Activated T-helper 17 cell treated with anti-CD3 and anti-CD28 coated beads, Interleukin-2, amount 50 U/mL, for 72 hours (primary cell): ENCODE measurements at regions not wholly inside any gene's neighbourhood (a gene's known extent, or its start where the extent isn't known, plus 50 kb on each side); places are given as distances from the start of the nearest gene placed in this dataset.
"Not testable (repeated sequence)": the region's sequence is repeated elsewhere in the genome, so short reads cannot be mapped to it uniquely, and the experiment has no call there.

ENCODE experiments used
- ATAC-seq: fragments of 150-1000 bp; cut with Tn5 transposase; replicated peaks from 2 replicates; pipeline ENCODE4 v1.10.0; 2021; ENCODE audit warnings: mild to moderate bottlenecking, moderate library complexity
- H3K27ac Mint-ChIP-seq: one replicate; pipeline ENCODE4 v1.8.0; 2022; ENCODE audit warnings: mixed read lengths
- H3K27me3 Mint-ChIP-seq: one replicate; pipeline ENCODE4 v1.8.0; 2022; ENCODE audit warnings: mixed read lengths
- H3K36me3 Mint-ChIP-seq: one replicate; pipeline ENCODE4 v1.8.0; 2022; ENCODE audit warnings: low read depth, mild to moderate bottlenecking, mixed read lengths
- H3K4me1 Mint-ChIP-seq: one replicate; pipeline ENCODE4 v1.8.0; 2022; ENCODE audit warnings: mixed read lengths
- H3K4me3 Mint-ChIP-seq: one replicate; pipeline ENCODE4 v1.8.0; 2022; ENCODE audit warnings: mild to moderate bottlenecking, mixed read lengths
- H3K9me3 Mint-ChIP-seq: one replicate; pipeline ENCODE4 v1.8.0; 2022; ENCODE audit warnings: mixed read lengths

DNA sequence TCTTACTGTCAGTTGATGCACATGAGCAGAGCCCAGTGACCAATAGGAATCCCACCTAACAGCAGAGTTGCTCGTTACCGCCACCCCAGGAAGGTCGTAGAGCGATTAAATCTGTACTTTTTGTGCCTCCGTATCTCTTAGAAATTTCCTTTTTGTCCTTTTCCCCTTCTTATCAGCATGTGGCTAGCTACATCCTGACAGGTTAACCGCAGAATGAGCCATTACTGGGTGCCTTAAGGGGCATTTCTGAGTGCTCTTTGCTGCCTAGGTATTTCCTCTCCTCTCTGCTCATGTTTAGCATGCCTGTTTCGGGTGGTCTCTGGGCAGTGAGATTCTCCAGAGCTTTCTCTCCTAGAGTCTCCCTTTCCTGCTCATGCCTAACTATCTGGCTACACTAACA lies 530.5 kb downstream of the FAM133A start:
- H3K27ac Mint-ChIP-seq: no peak overlapping the region
- no peaks in the 10 kb centered on the region for H3K9me3 Mint-ChIP-seq

DNA sequence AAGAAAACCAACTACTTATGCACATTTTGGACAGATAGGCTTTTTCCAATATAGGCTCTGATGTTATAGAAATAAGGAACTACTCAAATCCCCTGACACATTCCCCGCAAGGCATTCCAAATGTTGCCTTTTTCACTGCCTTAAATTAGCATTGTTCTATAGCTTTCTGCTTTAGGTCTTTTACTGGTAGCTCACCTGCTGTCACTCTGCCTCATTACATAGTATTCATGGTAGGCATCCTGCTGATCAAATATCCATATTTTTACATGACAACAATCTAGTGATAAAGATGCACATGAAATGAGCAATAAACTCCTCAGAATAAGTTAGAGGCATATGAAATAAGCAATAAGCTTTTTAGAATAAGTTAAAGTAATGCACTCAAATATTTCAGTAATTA lies 542.7 kb downstream of the FAM133A start:
- Mint-ChIP-seq H3K9me3 (no peaks in the 10 kb centered on the region), H3K4me3 (no peak overlapping the region), H3K4me1 (no peaks in the 10 kb centered on the region), H3K36me3 (no peaks in the 10 kb centered on the region), H3K27me3 (no peaks in the 10 kb centered on the region), H3K27ac (no peak overlapping the region)
- ATAC-seq: no peak

More for the DNA sequence above, 530.5 kb downstream of the FAM133A start:
- no peak for ATAC-seq
- no peaks in the 10 kb centered on the region for H3K27me3 Mint-ChIP-seq
- no peak overlapping the region for H3K4me3 Mint-ChIP-seq
- no peaks in the 10 kb centered on the region for H3K4me1 Mint-ChIP-seq
- H3K36me3 Mint-ChIP-seq: no peaks in the 10 kb centered on the region

DNA sequence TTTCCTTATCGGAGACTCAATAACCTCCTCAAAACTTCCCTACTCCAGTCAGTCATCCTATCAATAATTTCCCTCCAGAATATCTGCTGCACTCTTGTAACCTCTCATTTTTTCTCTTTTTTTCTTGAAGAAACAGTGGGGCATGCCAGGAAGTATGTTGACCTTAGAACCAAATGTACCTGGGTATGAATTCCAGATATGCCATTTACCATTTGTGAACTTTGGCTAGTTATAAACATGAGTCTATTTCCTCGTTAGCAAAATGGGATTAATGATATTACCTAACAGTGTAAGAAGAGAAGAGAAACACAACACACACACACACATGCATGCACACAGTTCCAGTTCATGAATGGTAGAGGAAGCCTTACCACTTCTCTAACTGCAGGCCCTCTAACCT lies 578.2 kb downstream of the FAM133A start:
- Mint-ChIP-seq H3K27me3 (no peaks in the 10 kb centered on the region), H3K9me3 (peaks cover 5% of the 10 kb centered on the region), H3K4me1 (no peaks in the 10 kb centered on the region), H3K4me3 (no peak overlapping the region), H3K27ac (no peak overlapping the region), H3K36me3 (no peaks in the 10 kb centered on the region)
- ATAC-seq: no peak

DNA sequence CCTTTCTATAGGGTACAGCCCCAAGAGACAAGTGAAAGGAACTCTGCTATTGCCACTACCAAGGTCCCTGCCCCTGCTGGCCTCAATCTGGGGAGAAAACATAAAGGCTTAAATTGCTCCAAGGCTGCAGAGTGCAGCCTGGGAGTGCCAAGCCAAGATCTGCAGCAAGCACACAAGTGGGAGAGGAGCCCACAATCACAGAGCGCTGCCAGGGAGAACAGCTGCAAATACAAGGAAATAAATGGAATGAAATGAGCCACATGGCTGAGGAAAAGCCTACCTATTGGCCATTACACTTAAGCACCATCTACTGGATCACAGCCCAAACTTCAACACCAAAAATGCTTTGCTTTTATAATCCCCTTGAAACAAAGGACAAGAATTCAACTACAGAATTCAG lies 582.4 kb downstream of the FAM133A start:
- no peaks in the 10 kb centered on the region for H3K4me1 Mint-ChIP-seq
- no peaks in the 10 kb centered on the region for H3K36me3 Mint-ChIP-seq
- no peak overlapping the region for H3K4me3 Mint-ChIP-seq
- H3K27me3 Mint-ChIP-seq: no peaks in the 10 kb centered on the region
- H3K27ac Mint-ChIP-seq: no peak overlapping the region
- peaks cover 5% of the 10 kb centered on the region for H3K9me3 Mint-ChIP-seq
- no peak for ATAC-seq

DNA sequence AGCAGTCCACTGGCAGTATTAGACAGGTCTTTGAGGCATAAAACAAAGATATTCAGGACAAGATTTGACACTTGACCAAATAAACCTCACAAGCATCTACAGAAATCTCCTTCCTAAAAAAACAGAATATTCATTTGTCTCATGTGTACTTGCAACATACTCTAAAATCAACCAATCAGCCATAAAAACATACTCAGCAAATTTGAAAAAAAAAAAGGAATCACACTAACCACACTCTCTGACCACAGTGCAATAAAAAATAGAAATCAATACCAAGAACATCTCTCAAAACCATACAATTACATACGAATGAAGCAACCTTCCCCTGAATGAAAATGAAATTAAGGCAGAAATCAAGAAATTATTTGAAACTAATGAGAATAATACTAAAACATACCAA lies 591.3 kb downstream of the FAM133A start:
- Mint-ChIP-seq H3K27ac (no peak overlapping the region), H3K4me3 (no peak overlapping the region), H3K27me3 (no peaks in the 10 kb centered on the region), H3K4me1 (no peaks in the 10 kb centered on the region), H3K9me3 (no peaks in the 10 kb centered on the region), H3K36me3 (no peaks in the 10 kb centered on the region)
- no peak for ATAC-seq

DNA sequence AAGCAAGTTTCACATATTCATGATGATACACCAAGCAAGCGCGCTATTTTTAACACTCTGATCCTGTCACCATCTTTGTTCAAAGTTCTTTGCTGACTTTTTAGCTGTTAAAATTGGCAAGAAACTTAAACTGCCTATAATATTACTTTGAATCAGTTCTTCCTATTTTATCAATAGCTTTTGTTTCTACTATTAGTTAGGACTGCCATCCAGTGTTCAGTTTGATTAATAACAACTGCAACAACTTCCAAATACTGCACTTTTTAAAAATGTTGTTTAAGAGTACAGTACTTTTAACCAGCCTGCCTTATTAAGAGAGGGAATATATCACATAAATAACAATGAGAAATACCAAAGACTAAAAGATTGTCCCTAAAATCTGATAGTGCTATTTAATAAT lies 614.3 kb downstream of the FAM133A start:
- H3K4me3 Mint-ChIP-seq: no peak overlapping the region
- H3K36me3 Mint-ChIP-seq: no peaks in the 10 kb centered on the region

DNA sequence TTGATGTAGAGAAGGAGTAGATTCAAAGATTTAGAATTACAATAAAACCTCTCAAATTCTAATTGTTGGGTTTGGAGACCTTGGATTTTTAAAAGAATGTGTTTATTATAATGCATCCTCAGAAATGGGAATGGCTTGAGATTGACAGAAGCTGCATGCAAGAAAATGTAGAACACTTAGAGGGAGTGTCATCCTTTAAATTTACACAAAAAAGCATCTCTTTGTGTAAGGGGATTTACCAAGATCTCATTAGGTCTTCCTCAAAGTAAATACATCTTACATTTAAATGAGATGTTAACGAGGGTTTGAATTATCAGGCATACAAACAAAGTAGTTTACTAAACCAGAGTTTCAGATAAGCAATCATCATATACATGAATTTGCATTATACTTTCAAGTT lies 615.0 kb downstream of the FAM133A start:
- no peaks in the 10 kb centered on the region for H3K27me3 Mint-ChIP-seq
- no peak overlapping the region for H3K27ac Mint-ChIP-seq
- no peaks in the 10 kb centered on the region for H3K4me1 Mint-ChIP-seq

More for the DNA sequence above, 614.3 kb downstream of the FAM133A start:
- Mint-ChIP-seq H3K27me3 (no peaks in the 10 kb centered on the region), H3K27ac (no peak overlapping the region), H3K9me3 (no peaks in the 10 kb centered on the region), H3K4me1 (no peaks in the 10 kb centered on the region)
- ATAC-seq: no peak

DNA sequence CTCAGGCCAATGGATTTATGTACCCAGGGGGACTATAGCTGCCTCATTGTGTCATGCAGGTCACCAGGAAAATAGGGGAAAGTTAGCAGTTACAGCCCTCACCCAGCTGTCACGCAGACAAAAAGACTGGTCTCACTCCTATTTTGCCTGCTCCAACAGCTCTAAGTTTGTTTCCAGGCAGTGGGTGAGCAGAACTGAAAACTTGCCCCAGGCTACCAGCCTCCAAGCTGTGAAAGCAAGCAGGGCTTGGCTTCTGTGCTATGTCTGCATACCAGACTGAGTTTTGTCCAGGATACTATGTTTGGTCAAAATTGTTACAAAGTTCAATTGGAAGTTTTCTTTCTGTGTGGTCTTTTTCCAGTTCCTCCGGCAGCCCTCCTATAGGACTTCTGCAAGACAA lies 628.4 kb downstream of the FAM133A start:
- Mint-ChIP-seq H3K4me1 (no peaks in the 10 kb centered on the region), H3K27ac (no peak overlapping the region), H3K4me3 (no peak overlapping the region), H3K27me3 (no peaks in the 10 kb centered on the region), H3K36me3 (no peaks in the 10 kb centered on the region), H3K9me3 (no peaks in the 10 kb centered on the region)
- no peak for ATAC-seq

More for the DNA sequence above, 615.0 kb downstream of the FAM133A start:
- Mint-ChIP-seq H3K9me3 (no peaks in the 10 kb centered on the region), H3K4me3 (no peak overlapping the region), H3K36me3 (no peaks in the 10 kb centered on the region)
- ATAC-seq: no peak

DNA sequence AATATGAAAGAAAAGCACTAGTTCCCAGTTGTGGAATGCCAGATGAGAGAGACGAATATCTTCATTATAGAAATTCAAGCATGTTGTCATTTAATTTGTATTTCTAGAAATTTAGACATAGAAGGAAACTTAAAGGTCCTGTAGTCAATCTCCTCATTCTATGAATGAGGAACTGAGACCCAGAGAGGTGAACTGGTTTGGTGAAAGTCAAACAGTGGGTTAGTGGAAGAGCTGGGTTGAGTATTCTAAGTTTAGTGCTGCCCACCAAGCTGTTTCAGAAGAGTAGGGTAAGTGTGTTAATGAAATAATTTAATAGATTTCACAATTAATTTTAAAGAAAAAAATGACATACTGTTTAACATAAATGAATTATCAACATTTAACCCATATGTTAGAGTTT lies 655.2 kb downstream of the FAM133A start:
- no peaks in the 10 kb centered on the region for H3K9me3 Mint-ChIP-seq
- H3K27ac Mint-ChIP-seq: no peak overlapping the region
- no peaks in the 10 kb centered on the region for H3K4me1 Mint-ChIP-seq
- no peak for ATAC-seq
- no peaks in the 10 kb centered on the region for H3K27me3 Mint-ChIP-seq
- H3K36me3 Mint-ChIP-seq: no peaks in the 10 kb centered on the region
- H3K4me3 Mint-ChIP-seq: no peak overlapping the region

DNA sequence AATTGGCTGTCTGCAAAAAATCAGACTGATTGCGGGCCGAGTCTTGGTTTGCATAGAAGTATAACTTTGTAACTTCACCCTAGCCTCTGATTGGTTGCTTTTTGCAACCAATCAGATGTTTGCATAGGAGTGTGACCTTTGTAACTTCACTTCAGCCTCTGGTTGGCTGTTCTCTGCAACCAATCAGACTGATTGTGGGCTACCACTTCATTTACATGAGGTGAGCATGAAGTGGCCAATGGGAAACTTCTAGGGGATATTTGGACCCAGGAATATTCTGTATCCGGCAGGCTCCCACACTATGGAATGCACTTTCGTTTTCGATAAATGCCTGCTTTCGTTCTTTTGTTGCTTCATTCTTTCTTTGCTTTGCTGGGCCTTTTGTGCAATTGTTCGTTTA lies 667.7 kb downstream of the FAM133A start:
- H3K36me3 Mint-ChIP-seq, ATAC-seq, H3K4me3 Mint-ChIP-seq, H3K9me3 Mint-ChIP-seq, H3K4me1 Mint-ChIP-seq, H3K27me3 Mint-ChIP-seq, H3K27ac Mint-ChIP-seq: not testable (repeated sequence)

DNA sequence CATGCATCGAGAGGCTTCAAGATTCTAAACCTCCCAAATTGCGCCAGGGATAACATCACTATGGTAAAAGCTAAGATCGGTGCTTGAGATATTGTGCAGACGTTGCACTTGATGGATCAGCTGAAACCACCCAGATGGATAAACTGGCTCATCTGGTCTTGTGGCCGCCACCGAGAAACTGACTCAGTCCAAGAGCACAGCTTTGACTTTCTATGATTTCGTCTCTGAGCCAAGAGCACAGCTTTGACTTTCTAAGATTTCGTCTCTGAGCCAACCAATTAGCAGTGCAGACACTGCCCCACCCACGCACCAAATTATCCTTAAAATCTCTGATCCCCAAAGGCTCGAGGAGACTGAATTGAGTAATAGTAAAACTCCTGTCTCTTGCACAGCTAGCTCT lies 687.2 kb downstream of the FAM133A start:
- ATAC-seq: no peak
- H3K27ac Mint-ChIP-seq: no peak overlapping the region
- H3K4me3 Mint-ChIP-seq: no peak overlapping the region
- no peaks in the 10 kb centered on the region for H3K36me3 Mint-ChIP-seq
- peaks cover 4% of the 10 kb centered on the region for H3K9me3 Mint-ChIP-seq
- H3K27me3 Mint-ChIP-seq: no peaks in the 10 kb centered on the region
- no peaks in the 10 kb centered on the region for H3K4me1 Mint-ChIP-seq

DNA sequence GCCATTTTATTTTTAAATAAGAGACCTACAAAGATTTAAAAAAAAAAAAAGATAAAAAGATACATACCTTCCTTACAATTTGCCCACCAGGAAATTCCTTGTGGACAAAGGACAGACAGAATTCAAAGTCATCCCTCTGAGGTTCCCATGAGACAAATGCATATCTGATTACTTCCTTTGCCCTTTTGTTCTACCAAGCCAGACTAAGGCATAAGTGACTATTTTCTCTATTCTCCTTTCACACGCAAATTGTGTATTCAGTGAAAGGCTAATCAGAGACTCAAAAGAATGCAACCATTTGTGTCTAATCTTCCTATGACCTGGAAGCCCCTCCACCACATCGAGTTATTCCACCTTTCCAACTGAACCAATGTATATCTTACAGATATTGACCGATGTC lies 691.7 kb downstream of the FAM133A start:
- Mint-ChIP-seq H3K9me3 (peaks cover 4% of the 10 kb centered on the region), H3K27ac (no peak overlapping the region), H3K36me3 (no peaks in the 10 kb centered on the region), H3K4me3 (no peak overlapping the region), H3K27me3 (no peaks in the 10 kb centered on the region), H3K4me1 (no peaks in the 10 kb centered on the region)
- no peak for ATAC-seq

DNA sequence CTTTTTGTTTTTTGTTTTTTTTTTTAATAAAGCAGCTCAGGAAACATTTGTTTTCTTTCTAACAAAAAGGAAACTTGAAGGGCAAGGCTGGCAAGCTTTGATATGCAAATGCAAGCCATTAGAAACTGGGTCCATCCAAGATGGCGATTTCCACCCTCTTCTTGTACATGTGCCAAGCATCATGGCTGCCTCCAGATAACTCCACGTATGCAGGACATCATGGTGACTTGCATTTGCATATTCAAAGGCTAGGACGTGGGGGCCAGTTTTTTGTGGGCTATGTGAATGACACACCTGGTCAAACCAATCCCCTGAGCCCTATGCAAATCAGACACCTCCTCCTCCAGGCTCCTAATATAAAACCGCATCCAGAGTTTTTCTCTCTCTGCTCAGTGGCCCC lies 692.6 kb downstream of the FAM133A start:
- no peak for ATAC-seq
- Mint-ChIP-seq H3K4me1 (no peaks in the 10 kb centered on the region), H3K36me3 (no peaks in the 10 kb centered on the region), H3K27me3 (no peaks in the 10 kb centered on the region), H3K4me3 (no peak overlapping the region), H3K9me3 (peaks cover 4% of the 10 kb centered on the region), H3K27ac (no peak overlapping the region)

DNA sequence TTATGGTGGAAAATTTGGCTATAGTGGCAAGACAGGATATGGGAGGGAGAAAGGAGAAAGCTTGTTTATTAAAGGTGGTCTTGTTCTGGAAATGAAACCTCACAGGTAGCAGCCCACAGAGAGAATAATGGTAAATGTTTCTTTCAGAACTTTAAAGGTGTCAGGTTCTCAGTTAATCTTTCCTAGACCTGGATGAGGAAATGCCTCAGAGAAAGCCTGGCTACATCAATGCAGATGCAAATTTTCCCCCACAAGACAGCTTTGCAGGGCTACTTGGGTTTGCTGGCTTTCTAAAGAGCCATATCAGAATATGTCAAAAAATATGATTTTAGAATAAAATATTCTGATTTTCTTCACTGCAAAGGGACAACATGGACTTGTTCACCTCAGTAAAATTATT lies 715.0 kb downstream of the FAM133A start:
- no peaks in the 10 kb centered on the region for H3K27me3 Mint-ChIP-seq
- no peak overlapping the region for H3K4me3 Mint-ChIP-seq
- H3K27ac Mint-ChIP-seq: no peak overlapping the region
- H3K9me3 Mint-ChIP-seq: no peaks in the 10 kb centered on the region
- no peak for ATAC-seq
- no peaks in the 10 kb centered on the region for H3K4me1 Mint-ChIP-seq
- no peaks in the 10 kb centered on the region for H3K36me3 Mint-ChIP-seq

DNA sequence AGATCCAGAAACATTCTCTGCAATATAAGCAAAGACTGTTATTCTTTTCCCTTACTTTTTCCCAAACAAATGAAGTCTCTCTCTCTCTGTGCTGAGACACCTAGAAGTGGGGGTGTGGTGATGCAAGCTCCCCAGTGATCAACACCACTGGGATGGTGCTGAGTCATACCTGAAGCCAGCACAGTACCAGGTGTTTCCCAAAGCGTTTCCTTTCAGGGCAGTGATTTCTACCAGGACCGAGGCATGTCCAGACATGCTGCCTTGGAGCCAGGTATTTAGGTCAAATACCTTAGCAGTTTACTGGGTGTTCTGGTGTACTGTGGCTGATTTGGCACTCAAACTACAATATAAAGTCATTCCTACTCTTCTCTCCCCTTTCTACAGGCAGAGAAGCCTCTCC lies 726.5 kb downstream of the FAM133A start:
- H3K27ac Mint-ChIP-seq: no peak overlapping the region
- H3K4me3 Mint-ChIP-seq: no peak overlapping the region
- H3K36me3 Mint-ChIP-seq: no peaks in the 10 kb centered on the region
- ATAC-seq: no peak
- H3K4me1 Mint-ChIP-seq: no peaks in the 10 kb centered on the region
- H3K27me3 Mint-ChIP-seq: no peaks in the 10 kb centered on the region
- peaks cover 3% of the 10 kb centered on the region for H3K9me3 Mint-ChIP-seq

DNA sequence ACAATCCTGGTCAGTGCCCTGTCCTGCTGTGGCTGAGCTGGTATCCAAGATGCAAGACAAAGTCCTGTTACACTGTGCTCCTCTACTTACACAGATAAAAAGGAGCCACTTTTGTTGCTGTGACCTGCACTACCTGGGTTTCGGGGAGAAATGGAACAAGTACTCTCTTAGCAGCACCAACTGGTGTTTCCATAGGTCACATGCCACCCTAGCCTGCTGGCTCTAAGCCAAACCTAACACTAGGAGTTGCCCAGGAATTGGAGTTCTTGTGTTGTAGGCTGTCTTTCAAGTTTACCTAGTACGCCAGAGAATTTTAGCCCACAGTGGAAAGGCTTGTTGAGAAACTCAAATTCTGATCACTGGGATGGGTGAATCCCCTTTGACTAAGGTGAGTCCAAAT lies 727.4 kb downstream of the FAM133A start:
- ATAC-seq: no peak
- no peaks in the 10 kb centered on the region for H3K4me1 Mint-ChIP-seq
- H3K27ac Mint-ChIP-seq: no peak overlapping the region
- peaks cover 3% of the 10 kb centered on the region for H3K9me3 Mint-ChIP-seq
- no peaks in the 10 kb centered on the region for H3K27me3 Mint-ChIP-seq
- H3K36me3 Mint-ChIP-seq: no peaks in the 10 kb centered on the region
- H3K4me3 Mint-ChIP-seq: no peak overlapping the region
